ENCODE measurements at regions not wholly inside any gene's neighbourhood (a gene's known extent, or its start where the extent isn't known, plus 50 kb on each side); places are given as distances from the start of the nearest gene placed in this dataset.
"Not testable (repeated sequence)": the region's sequence is repeated elsewhere in the genome, so short reads cannot be mapped to it uniquely, and the experiment has no call there.

GRCh38 chr2:237196409-237196808 is 110.7 kb downstream of the COPS8 start:
- no peak for DNase-seq (ENCODE audit: low read depth, low spot score)

DNA sequence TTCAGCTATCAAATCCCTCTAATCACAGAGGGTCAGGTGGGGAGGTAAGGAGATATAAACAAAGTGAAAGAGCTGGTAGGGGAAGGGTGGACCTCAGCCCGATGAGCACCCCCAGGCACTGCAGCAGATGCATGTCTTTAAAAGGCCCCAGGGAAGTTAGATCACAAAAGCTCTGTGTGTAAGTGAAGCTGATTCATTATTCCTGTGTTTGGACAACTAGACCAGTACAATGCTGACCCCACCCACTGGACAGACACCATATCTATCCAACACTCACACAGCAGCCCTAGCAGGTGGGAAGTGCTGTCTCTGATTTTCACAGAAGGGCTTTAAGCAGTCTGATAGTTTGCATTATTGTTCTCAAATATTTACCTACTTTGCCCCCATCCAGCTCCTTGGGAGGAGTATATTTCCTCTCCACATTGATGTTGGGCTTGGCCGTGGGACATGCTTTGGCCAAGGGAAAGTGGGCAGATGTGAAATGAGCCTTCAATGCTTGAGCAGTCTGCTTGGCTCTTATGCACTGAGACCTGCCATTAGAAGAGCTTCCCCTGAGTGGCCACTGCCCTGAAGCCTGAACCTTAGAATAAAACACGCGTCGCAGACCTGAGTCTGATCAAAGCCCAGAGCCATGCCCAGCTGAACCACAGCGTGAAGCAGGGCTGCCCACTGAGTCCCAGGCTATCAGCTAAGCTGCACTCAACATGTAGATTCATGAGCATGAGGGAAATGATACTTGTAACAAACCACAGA is 111.4 kb downstream of the COPS8 start:
- DNase-seq (ENCODE audit: low read depth, low spot score): no peak

GRCh38 chr2:237198164-237198855 is 112.6 kb downstream of the COPS8 start:
- no peak for DNase-seq (ENCODE audit: low read depth, low spot score)

- DNase-seq (ENCODE audit: low read depth, low spot score): no peak
Measured at GRCh38 chr2:237199082-237199481, 113.4 kb downstream of the COPS8 start.

- no peak for DNase-seq (ENCODE audit: low read depth, low spot score)
Measured at GRCh38 chr2:237199577-237199976, 113.9 kb downstream of the COPS8 start.

GRCh38 chr2:237200462-237200861 is 114.8 kb downstream of the COPS8 start:
- no peak for DNase-seq (ENCODE audit: low read depth, low spot score)

DNA sequence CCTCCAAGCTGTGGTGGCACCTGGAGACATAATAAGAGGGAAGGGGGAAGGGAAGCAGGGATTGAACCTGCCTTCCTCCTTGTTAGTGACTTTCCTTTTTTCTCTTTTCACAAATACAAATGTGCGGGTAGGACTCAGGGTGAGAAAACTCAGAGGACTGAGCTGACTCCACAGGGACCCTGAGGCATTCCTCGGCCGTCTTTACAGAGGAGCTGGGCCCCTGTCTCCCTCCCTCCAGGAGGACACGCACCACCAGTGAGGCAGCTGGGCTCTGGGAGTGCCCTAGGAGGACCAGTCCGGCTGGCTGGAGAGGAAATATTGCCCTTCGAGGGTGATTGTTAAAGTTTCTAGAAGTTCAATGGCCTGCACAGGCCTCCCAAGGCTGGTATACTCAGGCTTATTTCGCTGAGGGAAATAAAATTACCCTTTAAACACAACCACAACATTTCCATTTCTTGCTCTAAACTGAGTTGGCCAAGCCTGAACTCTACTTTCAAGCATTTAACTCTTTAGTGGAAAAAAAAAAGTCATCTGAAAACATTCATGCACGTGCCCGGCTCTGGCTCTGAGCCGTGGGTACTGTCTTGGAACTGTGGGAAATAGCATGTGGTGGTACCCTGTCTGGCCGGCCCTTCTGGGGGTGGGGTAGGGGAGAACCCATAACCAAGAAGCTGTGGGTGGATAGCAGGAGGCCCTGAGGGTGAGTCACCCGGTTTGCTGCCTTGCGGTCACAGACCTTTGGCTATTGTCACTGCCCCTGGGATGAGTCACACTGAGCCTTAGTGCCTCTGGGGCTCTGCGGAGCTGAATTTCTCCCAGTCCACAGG is 116.0 kb downstream of the COPS8 start:
- DNase-seq (ENCODE audit: low read depth, low spot score): peak; percentile 92

DNA sequence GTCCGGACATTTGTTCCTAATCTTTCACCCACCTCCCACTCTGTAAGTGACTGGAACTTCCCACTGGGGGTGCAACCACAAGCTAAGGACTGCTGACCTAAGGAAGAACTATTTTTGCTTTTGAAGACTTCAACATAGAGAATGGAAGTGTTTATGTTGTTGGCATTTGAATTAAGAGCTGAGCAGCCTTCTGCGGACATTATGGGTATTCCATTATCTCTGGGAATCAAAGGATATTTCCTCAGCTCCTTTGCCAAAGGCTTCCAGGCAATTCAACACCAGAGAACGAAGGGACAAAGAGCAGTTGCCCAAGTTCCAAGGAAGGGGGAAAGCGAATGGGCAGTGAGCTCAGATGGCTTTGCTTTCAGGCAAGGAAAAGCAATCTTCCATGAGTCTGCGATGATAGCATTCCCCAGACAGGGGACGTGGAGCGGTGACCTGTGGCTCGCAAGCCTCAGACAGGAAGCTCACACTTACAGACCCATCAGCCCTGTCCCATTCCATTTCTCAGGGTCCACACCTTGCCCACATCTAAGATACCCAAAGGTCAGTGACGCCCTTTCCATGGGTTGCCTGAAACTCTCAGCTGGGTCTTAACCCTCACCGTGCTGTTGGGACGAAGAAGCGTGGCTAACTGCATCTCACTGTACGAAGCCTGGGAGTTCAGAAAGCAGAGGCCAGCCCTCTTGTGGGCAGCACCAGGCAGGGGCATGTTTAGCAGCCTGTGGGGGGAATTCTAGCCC is 116.8 kb downstream of the COPS8 start:
- no peak for DNase-seq (ENCODE audit: low read depth, low spot score)

DNA sequence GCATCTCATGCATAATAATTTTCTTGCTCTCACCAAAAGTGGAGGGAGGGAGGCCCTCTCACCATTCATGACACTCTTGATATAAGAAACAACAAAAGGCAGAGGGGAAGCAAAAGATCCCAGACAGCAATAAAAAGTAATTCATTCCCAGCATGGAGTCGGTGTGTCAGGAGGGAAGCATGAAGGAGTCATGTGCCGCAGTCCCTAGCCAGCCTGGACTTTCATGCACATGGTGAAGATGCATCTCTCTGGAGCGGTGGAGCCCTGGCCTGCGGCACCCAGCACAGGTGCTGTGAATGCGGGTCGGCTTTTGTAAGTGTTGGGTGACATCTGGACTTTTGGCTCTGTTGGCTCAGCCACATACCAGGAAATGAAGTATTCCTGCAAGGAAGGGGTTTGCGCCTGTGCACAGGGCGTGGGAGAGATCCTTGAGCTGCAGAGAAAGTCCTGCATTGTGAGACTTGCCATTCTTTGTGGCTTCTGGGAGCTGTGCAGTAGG is 119.4 kb downstream of the COPS8 start:
- DNase-seq (ENCODE audit: low read depth, low spot score): no peak

- no peak for DNase-seq (ENCODE audit: low read depth, low spot score)
Measured at GRCh38 chr2:237205561-237205971, 119.9 kb downstream of the COPS8 start.

GRCh38 chr2:237207646-237208045 is 122.0 kb downstream of the COPS8 start:
- DNase-seq (ENCODE audit: low read depth, low spot score): no peak

- peak; percentile 88 for DNase-seq (ENCODE audit: low read depth, low spot score)
Measured at GRCh38 chr2:237208373-237209260, 122.9 kb downstream of the COPS8 start.

GRCh38 chr2:237209885-237210284 is 124.2 kb downstream of the COPS8 start:
- no peak for DNase-seq (ENCODE audit: low read depth, low spot score)

- DNase-seq (ENCODE audit: low read depth, low spot score): no peak
Measured at GRCh38 chr2:237210297-237210696, 124.6 kb downstream of the COPS8 start.

- DNase-seq (ENCODE audit: low read depth, low spot score): no peak
Measured at GRCh38 chr2:237210763-237211162, 125.1 kb downstream of the COPS8 start.

GRCh38 chr2:237212356-237213279 is 126.9 kb downstream of the COPS8 start:
- DNase-seq (ENCODE audit: low read depth, low spot score): not testable (repeated sequence)

- peak; percentile 73 for DNase-seq (ENCODE audit: low read depth, low spot score)
Measured at GRCh38 chr2:237213315-237214022, 127.8 kb downstream of the COPS8 start.

DNA sequence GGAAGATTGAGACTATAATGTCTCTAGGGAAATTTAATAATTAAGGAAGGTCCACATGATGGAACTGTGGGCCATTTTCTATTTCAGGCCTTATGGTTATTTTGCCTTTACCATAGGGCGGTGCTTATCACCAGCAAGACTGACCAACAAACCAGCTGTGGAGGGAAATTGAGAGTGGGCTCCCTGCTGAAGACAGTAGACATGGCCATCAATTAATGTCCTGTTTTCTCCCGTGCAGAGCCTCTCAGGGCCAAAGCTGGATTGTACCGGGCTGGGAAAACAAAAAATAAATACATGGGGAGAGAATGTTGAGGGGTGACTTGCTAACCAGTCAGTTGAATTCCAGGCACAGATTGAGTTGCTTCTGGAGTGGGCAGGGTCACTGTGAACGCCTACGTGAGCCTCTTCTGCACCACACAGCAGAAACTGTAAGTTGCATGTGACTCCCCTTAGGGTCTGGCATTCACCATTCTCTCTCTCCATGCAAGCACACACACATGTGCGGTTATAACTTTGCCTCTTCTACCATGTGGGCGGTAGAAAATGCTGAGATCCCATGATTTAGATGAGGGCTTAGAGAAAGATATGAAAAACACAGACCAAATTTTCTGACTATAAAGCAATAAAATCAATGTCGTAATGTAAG is 128.5 kb downstream of the COPS8 start:
- no peak for DNase-seq (ENCODE audit: low read depth, low spot score)
